Mesenchymal stem cell (in vitro differentiated cells and primary cell): ENCODE measurements at regions not wholly inside any gene's neighbourhood (a gene's known extent, or its start where the extent isn't known, plus 50 kb on each side); places are given as distances from the start of the nearest gene placed in this dataset.

Experiments used
- DNase-seq: peaks from one replicate; pipeline ENCODE4 v3.0.0-alpha.2; 2013
- H2AFZ ChIP-seq: one replicate; pipeline ENCODE4 v1.6.1; 2013; ENCODE audit warnings: low read depth, mild to moderate bottlenecking, control low read depth, inconsistent platforms, low read length, moderate library complexity
- H2AK5ac ChIP-seq: 2 replicates; pipeline ENCODE4 v1.6.1; 2013; ENCODE audit warnings: low read length, moderate library complexity, mild to moderate bottlenecking, inconsistent platforms; ENCODE audit not compliant: severe bottlenecking
- H2BK120ac ChIP-seq: one replicate; pipeline ENCODE4 v1.6.1; 2013; ENCODE audit warnings: low read depth, mild to moderate bottlenecking, inconsistent platforms, low read length, moderate library complexity
- H2BK12ac ChIP-seq, 2 experiments: one replicate each; pipeline ENCODE4 v1.6.1; 2013; ENCODE audit warnings: inconsistent platforms in 2 of 2, low read length in 2 of 2, mild to moderate bottlenecking in 2 of 2, moderate library complexity in 2 of 2, control low read depth in 1 of 2
- H2BK15ac ChIP-seq: one replicate; pipeline ENCODE4 v1.6.1; 2013; ENCODE audit warnings: mild to moderate bottlenecking, low read depth, inconsistent platforms; ENCODE audit not compliant: poor library complexity, severe bottlenecking
- H2BK5ac ChIP-seq: 2 replicates; pipeline ENCODE4 v1.6.1; 2013; ENCODE audit warnings: low read depth, mild to moderate bottlenecking, low read length, control low read depth, inconsistent platforms; ENCODE audit not compliant: poor library complexity, severe bottlenecking
- H3K14ac ChIP-seq, 2 experiments: one replicate each; pipeline ENCODE4 v1.6.1; 2013; ENCODE audit warnings: inconsistent platforms in 2 of 2, low read length in 2 of 2, control low read depth in 1 of 2, mild to moderate bottlenecking in 1 of 2, moderate library complexity in 1 of 2
- H3K18ac ChIP-seq, 2 experiments: one replicate each; pipeline ENCODE4 v1.6.1; 2013; ENCODE audit warnings: inconsistent platforms in 2 of 2, low read length in 2 of 2, control low read depth in 1 of 2, low read depth in 1 of 2, mild to moderate bottlenecking in 1 of 2
- H3K23ac ChIP-seq, 2 experiments: one replicate each; pipeline ENCODE4 v1.6.1; 2013; ENCODE audit warnings: inconsistent platforms in 2 of 2, low read length in 2 of 2, mild to moderate bottlenecking in 2 of 2, moderate library complexity in 2 of 2, control low read depth in 1 of 2
- H3K27ac ChIP-seq: 2 replicates; pipeline ENCODE4 v1.5.1; 2013; ENCODE audit warnings: mild to moderate bottlenecking, moderate library complexity, low read length, control low read depth, inconsistent platforms; ENCODE audit not compliant: poor library complexity, severe bottlenecking
- H3K27me3 ChIP-seq, 2 experiments: 2 replicates each; pipeline versions ENCODE4 v1.6.1 to v1.7.0; 2013; ENCODE audit warnings: low read length in 2 of 2, mild to moderate bottlenecking in 2 of 2, moderate library complexity in 2 of 2, control low read depth in 1 of 2, inconsistent platforms in 1 of 2; ENCODE audit not compliant: control insufficient read depth in 1 of 2, insufficient read depth in 1 of 2
- H3K36me3 ChIP-seq, 2 experiments: 2 replicates each; pipeline versions ENCODE4 v1.6.1 to v1.7.0; 2013; ENCODE audit warnings: low read length in 2 of 2, control low read depth in 1 of 2, inconsistent platforms in 1 of 2, low read depth in 1 of 2, mild to moderate bottlenecking in 1 of 2; ENCODE audit not compliant: insufficient read depth in 2 of 2, control insufficient read depth in 1 of 2
- H3K4ac ChIP-seq, 2 experiments: one replicate each; pipeline ENCODE4 v1.6.1; 2013; ENCODE audit warnings: inconsistent platforms in 2 of 2, low read length in 2 of 2, mild to moderate bottlenecking in 2 of 2, moderate library complexity in 2 of 2, control low read depth in 1 of 2, low read depth in 1 of 2
- H3K4me1 ChIP-seq: 2 replicates; pipeline ENCODE4 v1.6.1; 2013; ENCODE audit warnings: low read depth, low read length, control low read depth; ENCODE audit not compliant: control insufficient read depth, insufficient read depth
- H3K4me2 ChIP-seq: 2 replicates; pipeline ENCODE4 v1.6.1; 2013; ENCODE audit warnings: low read length, mild to moderate bottlenecking, inconsistent platforms; ENCODE audit not compliant: poor library complexity, severe bottlenecking
- H3K4me3 ChIP-seq, 2 experiments: 2 replicates each; pipeline versions ENCODE4 v1.5.1 to v1.7.0; 2013; ENCODE audit warnings: low read length in 2 of 2, mild to moderate bottlenecking in 2 of 2, control low read depth in 1 of 2, low read depth in 1 of 2; ENCODE audit not compliant: insufficient read depth in 1 of 2
- H3K79me1 ChIP-seq: replicated peaks from 2 replicates; pipeline ENCODE4 v1.6.1; 2013; ENCODE audit warnings: mild to moderate bottlenecking, control low read depth, low read length, inconsistent platforms; ENCODE audit not compliant: poor library complexity, severe bottlenecking
- H3K9ac ChIP-seq: 2 replicates; pipeline ENCODE4 v1.7.0; 2013; ENCODE audit warnings: mild to moderate bottlenecking, low read length, moderate library complexity
- H3K9me3 ChIP-seq: 2 replicates; pipeline ENCODE4 v1.7.0; 2013; ENCODE audit warnings: mild to moderate bottlenecking, low read length; ENCODE audit not compliant: control insufficient read depth
- H4K8ac ChIP-seq: one replicate; pipeline ENCODE4 v1.6.1; 2013; ENCODE audit warnings: inconsistent platforms, mild to moderate bottlenecking, low read length, moderate library complexity
- H4K91ac ChIP-seq: one replicate; pipeline ENCODE4 v1.6.1; 2013; ENCODE audit warnings: mild to moderate bottlenecking, low read length, inconsistent platforms
- WGBS: methylation state at CpG from one replicate; pipeline ENCODE4 v1.1.7; 2013; ENCODE audit warnings: mixed read lengths; 5-methylcytosine and 5-hydroxymethylcytosine counted together

DNA sequence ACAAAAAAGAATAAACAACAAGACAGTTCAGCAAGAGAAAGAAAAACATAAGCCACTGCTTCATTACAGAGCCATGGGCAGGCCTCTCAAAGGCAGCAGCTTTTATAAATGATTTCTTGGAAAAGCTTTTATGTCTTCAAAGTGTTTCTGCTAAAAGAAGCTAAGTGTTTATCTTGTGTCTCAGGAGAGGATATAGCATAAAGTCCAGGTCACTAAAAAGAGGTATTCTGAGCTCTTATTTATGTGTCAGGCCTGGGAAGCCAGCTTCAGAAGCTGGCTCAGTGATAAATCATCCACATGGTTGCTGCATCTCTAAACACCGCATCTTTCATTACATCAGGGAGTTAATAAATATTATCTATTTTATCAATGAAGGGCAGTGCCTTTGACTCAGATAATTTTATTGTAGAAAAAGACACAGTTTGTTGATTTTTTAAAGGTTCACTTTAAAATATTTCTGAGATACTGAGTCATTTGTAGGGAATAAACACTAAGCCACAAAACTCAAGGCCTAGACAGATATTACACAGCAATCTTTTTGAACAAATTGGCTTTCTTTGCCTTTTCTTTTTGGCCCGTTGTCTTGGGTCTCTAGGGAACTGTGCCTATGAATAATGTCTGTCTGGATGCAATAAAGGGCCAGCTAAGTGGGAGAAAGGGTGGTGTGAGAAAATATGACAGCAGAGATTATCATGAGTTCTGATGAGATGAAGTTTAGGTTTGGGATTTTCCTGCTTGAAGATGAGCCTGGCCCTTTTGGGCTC lies 1086.6 kb downstream of the UQCRFS1 start:
- H4K91ac ChIP-seq, result no peak overlapping the region
- WGBS, result 24% methylated on average over 1 of the region's 2 CpGs
- no peak overlapping the region for H3K4me3 ChIP-seq

DNA sequence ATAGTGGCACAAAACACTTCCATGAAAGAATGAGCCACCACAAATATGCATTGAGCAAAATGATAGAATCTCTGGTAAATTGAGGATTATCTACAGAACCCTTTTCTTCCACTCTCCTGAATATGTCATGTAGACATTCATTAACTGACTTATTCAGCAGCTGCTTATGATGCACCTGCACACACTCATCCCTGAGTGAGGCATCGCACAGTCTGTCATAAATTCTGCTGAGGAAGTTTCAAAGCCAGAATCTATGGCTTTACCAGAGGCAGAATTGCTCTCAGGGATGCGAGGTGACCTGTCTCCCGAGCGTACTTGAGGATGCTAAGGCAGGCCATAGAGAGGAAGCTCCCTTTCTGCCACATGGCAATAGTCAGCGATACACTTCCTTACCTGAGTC lies 1090.2 kb downstream of the UQCRFS1 start:
- Histone ChIP-seq H2AFZ (no peak overlapping the region), H2BK5ac (no peak overlapping the region), H4K91ac (no peak overlapping the region), H2BK120ac (no peak overlapping the region), H2AK5ac (no peak overlapping the region), H3K14ac (no peak overlapping the region), H3K36me3 (no peaks in the 10 kb centered on the region), H3K4me3 (no peak overlapping the region), H3K23ac (no peak overlapping the region), H3K4me2 (no peak overlapping the region), H2BK15ac (no peak overlapping the region), H3K9ac (no peak overlapping the region), H3K79me1 (no peaks in the 10 kb centered on the region), H2BK12ac (no peak overlapping the region), H3K4me1 (peaks cover 1% of the 10 kb centered on the region), H3K9me3 (no peaks in the 10 kb centered on the region), H4K8ac (no peak overlapping the region), H3K27me3 (peaks cover 0 to 8% of the 10 kb centered on the region in 2 experiments), H3K18ac (no peak overlapping the region), H3K27ac (no peak overlapping the region), H3K4ac (no peak overlapping the region)
- WGBS, result 73% methylated on average over 4 of the region's 5 CpGs
- DNase-seq, result no peak

More for the DNA sequence above, 1086.6 kb downstream of the UQCRFS1 start:
- Histone ChIP-seq H4K8ac (no peak overlapping the region), H3K79me1 (no peaks in the 10 kb centered on the region), H2BK5ac (no peak overlapping the region), H3K27me3 (peaks cover 0 to 8% of the 10 kb centered on the region in 2 experiments), H3K9me3 (no peaks in the 10 kb centered on the region), H2BK12ac (no peak overlapping the region), H3K36me3 (no peaks in the 10 kb centered on the region), H2AK5ac (no peak overlapping the region), H2BK120ac (no peak overlapping the region), H3K4ac (no peak overlapping the region), H3K4me1 (peaks cover 7% of the 10 kb centered on the region), H3K14ac (no peak overlapping the region), H3K18ac (no peak overlapping the region), H3K23ac (no peak overlapping the region), H3K4me2 (no peak overlapping the region), H2BK15ac (no peak overlapping the region), H3K27ac (no peak overlapping the region), H3K9ac (no peak overlapping the region), H2AFZ (no peak overlapping the region)
- no peak for DNase-seq

DNA sequence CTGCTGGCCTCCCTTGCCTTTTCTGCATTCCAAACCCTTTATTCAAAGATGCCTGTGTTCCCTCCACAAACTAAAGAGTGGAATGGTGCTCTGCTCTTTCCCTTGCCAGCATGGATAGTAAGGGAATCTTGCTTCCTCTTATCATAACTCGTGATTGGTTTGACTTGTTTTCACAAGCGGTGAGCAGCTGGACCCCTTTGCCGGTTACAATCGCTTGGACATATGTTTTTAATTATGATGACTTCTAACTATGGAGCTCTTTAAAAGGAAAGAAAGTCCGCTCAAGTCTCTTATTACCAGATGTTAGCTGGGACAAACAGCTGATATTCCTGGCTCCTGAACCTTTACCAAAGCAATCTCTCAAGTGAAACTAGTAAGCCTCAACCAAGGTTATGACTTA lies 1094.7 kb downstream of the UQCRFS1 start:
- Histone ChIP-seq H3K4me1 (peaks cover 1% of the 10 kb centered on the region), H2AK5ac (no peak overlapping the region), H3K4ac (no peak overlapping the region), H3K27ac (no peak overlapping the region), H3K36me3 (no peaks in the 10 kb centered on the region), H3K4me3 (no peak overlapping the region), H2AFZ (no peak overlapping the region), H4K8ac (no peak overlapping the region), H3K79me1 (no peaks in the 10 kb centered on the region), H2BK120ac (no peak overlapping the region), H3K14ac (no peak overlapping the region), H3K9ac (no peak overlapping the region), H2BK15ac (no peak overlapping the region), H3K18ac (no peak overlapping the region), H3K23ac (no peak overlapping the region), H3K27me3 (peaks cover 0 to 6% of the 10 kb centered on the region in 2 experiments), H3K4me2 (no peak overlapping the region), H2BK5ac (no peak overlapping the region), H4K91ac (no peak overlapping the region), H2BK12ac (no peak overlapping the region), H3K9me3 (no peaks in the 10 kb centered on the region)
- 30% methylated on average over 2 of the region's 5 CpGs for WGBS
- DNase-seq, result no peak

DNA sequence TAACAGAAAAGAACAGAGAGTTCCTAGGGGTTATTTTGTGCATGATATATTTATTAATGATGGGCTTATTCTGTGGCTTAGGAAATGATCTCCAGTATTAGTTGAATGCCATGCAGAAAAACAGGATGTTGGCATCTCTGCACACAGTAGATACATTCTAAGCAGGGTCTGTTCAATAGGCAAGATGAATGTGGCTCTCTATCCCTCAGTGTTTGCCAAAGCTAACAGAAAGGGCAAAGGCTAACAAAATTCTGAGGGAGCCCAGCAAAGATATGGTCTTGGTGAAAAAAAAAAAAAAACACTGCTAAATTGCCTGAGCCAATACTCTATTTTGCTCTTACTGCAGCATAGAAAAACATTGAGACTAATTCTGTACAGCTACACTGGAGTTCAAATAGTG lies 1095.8 kb downstream of the UQCRFS1 start:
- no peak overlapping the region for H2BK120ac ChIP-seq
- no peak overlapping the region for H3K4ac ChIP-seq

More for the DNA sequence above, 1095.8 kb downstream of the UQCRFS1 start:
- Histone ChIP-seq H2AK5ac (no peak overlapping the region), H3K14ac (no peak overlapping the region), H2BK15ac (no peak overlapping the region), H3K4me1 (no peaks in the 10 kb centered on the region), H2AFZ (no peak overlapping the region), H4K91ac (no peak overlapping the region), H3K27ac (no peak overlapping the region), H3K4me3 (no peak overlapping the region), H3K4me2 (no peak overlapping the region), H3K36me3 (no peaks in the 10 kb centered on the region), H2BK5ac (no peak overlapping the region), H3K9me3 (no peaks in the 10 kb centered on the region), H3K9ac (no peak overlapping the region), H3K23ac (no peak overlapping the region), H4K8ac (no peak overlapping the region), H2BK12ac (no peak overlapping the region), H3K79me1 (no peaks in the 10 kb centered on the region), H3K18ac (no peak overlapping the region), H3K27me3 (peaks cover 0 to 6% of the 10 kb centered on the region in 2 experiments)
- no peak for DNase-seq
